IMR-90 (cell line): ENCODE measurements at regions not wholly inside any gene's neighbourhood (a gene's known extent, or its start where the extent isn't known, plus 50 kb on each side); places are given as distances from the start of the nearest gene placed in this dataset.

Experiments used
- ATAC-seq: fragments of 200-7000 bp; cut with Tn5 transposase; 2 replicates; pipeline ENCODE4 v1.9.1; 2020; ENCODE audit warnings: low read depth, mild to moderate bottlenecking, moderate library complexity
- BruUV-seq: library from RNA; stranded (reverse); fragments of 400-500 nt; replicated peaks from 2 replicates; lab custom pipeline; 2021; lab: Mats Ljungman, UMichigan
- CTCF ChIA-PET: fragments of 300-600 bp; formaldehyde crosslinking; extraction: SDS; loops from one replicate; lab custom pipeline; 2021; ENCODE audit warnings: antibody characterized with exemption; lab: Yijun Ruan, JAX
- POLR2A ChIA-PET: fragments of 300-600 bp; sonication (Branson Sonifier 250); formaldehyde crosslinking; loops from one replicate; lab custom pipeline; 2022; ENCODE audit warnings: antibody characterized with exemption; ENCODE audit not compliant: unreplicated experiment; lab: Charles Lee
- DNase-seq: peaks from one replicate; pipeline ENCODE4 v3.0.0; 2013
- H2AFZ ChIP-seq: replicated peaks from 2 replicates; pipeline ENCODE3; 2013; ENCODE audit warnings: low read length, mild to moderate bottlenecking; ENCODE audit not compliant: poor library complexity
- H2AK5ac ChIP-seq: 2 replicates; pipeline ENCODE4 v1.6.1; 2013; ENCODE audit warnings: low read depth, low read length, inconsistent platforms
- H2AK9ac ChIP-seq: replicated peaks from 2 replicates; pipeline ENCODE3; 2013; ENCODE audit warnings: mild to moderate bottlenecking, low read depth, low read length, moderate library complexity; ENCODE audit not compliant: poor library complexity
- H2BK120ac ChIP-seq: 2 replicates; pipeline ENCODE4 v1.6.1; 2013; ENCODE audit warnings: low read depth, low read length, inconsistent platforms
- H2BK15ac ChIP-seq: 3 replicates; pipeline ENCODE4 v1.6.1; 2013; ENCODE audit warnings: low read depth, low read length, inconsistent platforms
- H2BK20ac ChIP-seq: 2 replicates; pipeline ENCODE4 v1.6.1; 2013; ENCODE audit warnings: low read depth, mild to moderate bottlenecking, inconsistent platforms, low read length, moderate library complexity
- H2BK5ac ChIP-seq: 2 replicates; pipeline ENCODE4 v1.6.1; 2013; ENCODE audit warnings: mild to moderate bottlenecking, low read depth, low read length, inconsistent platforms; ENCODE audit not compliant: poor library complexity, severe bottlenecking
- H3K14ac ChIP-seq: replicated peaks from 2 replicates; pipeline ENCODE4 v1.6.1; 2013; ENCODE audit warnings: low read depth, low read length, inconsistent platforms
- H3K18ac ChIP-seq: 2 replicates; pipeline ENCODE4 v1.6.1; 2013; ENCODE audit warnings: low read depth, low read length, control low read depth
- H3K23ac ChIP-seq: 2 replicates; pipeline ENCODE4 v1.6.1; 2013; ENCODE audit warnings: low read depth, low read length, inconsistent platforms
- H3K27ac ChIP-seq: 2 replicates; pipeline ENCODE4 v1.5.1; 2013; ENCODE audit warnings: mild to moderate bottlenecking, control low read depth, low read length; ENCODE audit not compliant: insufficient read depth
- H3K27me3 ChIP-seq: 2 replicates; pipeline ENCODE4 v1.6.1; 2013; ENCODE audit warnings: low read length; ENCODE audit not compliant: control insufficient read depth, insufficient read depth
- H3K36me3 ChIP-seq: 2 replicates; pipeline ENCODE4 v1.6.1; 2013; ENCODE audit warnings: low read length, mixed read lengths; ENCODE audit not compliant: control insufficient read depth, insufficient read depth
- H3K4ac ChIP-seq: 2 replicates; pipeline ENCODE4 v1.6.1; 2013; ENCODE audit warnings: low read depth, low read length, inconsistent platforms
- H3K4me1 ChIP-seq: 2 replicates; pipeline ENCODE4 v1.6.1; 2013; ENCODE audit warnings: low read length, mixed read lengths; ENCODE audit not compliant: control insufficient read depth, insufficient read depth
- H3K4me2 ChIP-seq: 2 replicates; pipeline ENCODE4 v1.6.1; 2013; ENCODE audit warnings: low read depth, mild to moderate bottlenecking, control low read depth, low read length, moderate library complexity
- H3K4me3 ChIP-seq: 2 replicates; pipeline ENCODE4 v1.5.1; 2013; ENCODE audit warnings: low read depth, mild to moderate bottlenecking, control low read depth, low read length, moderate library complexity; ENCODE audit not compliant: insufficient read depth
- H3K56ac ChIP-seq: 2 replicates; pipeline ENCODE4 v1.6.1; 2013; ENCODE audit warnings: low read length, inconsistent platforms; ENCODE audit not compliant: insufficient read depth; ENCODE audit errors: extremely low read depth
- H3K79me1 ChIP-seq, 2 experiments: 2 replicates each; pipeline ENCODE4 v1.6.1; 2013; ENCODE audit warnings: low read length in 2 of 2, inconsistent platforms in 1 of 2, low read depth in 1 of 2
- H3K9ac ChIP-seq: 2 replicates; pipeline ENCODE4 v1.6.1; 2013; ENCODE audit warnings: low read depth, low read length, control low read depth
- H3K9me1 ChIP-seq: 2 replicates; pipeline ENCODE4 v1.6.1; 2013; ENCODE audit warnings: low read length, inconsistent platforms; ENCODE audit not compliant: insufficient read depth
- H3K9me3 ChIP-seq: 2 replicates; pipeline ENCODE4 v1.6.1; 2013; ENCODE audit warnings: low read length; ENCODE audit not compliant: control insufficient read depth, insufficient read depth
- H4K20me1 ChIP-seq: 2 replicates; pipeline ENCODE4 v1.6.1; 2013; ENCODE audit warnings: low read length, inconsistent platforms; ENCODE audit not compliant: insufficient read depth
- H4K5ac ChIP-seq: 2 replicates; pipeline ENCODE4 v1.6.1; 2013; ENCODE audit warnings: mild to moderate bottlenecking, low read depth, low read length, control low read depth
- H4K8ac ChIP-seq, 2 experiments: 2 replicates each; pipeline ENCODE4 v1.6.1; 2013; ENCODE audit warnings: low read depth in 2 of 2, low read length in 2 of 2, control low read depth in 1 of 2, inconsistent platforms in 1 of 2
- H4K91ac ChIP-seq: 2 replicates; pipeline ENCODE4 v1.6.1; 2013; ENCODE audit warnings: low read depth, low read length, inconsistent platforms; ENCODE audit not compliant: insufficient read depth
- BHLHE40 ChIP-seq: fragments of 150-350 bp; IDR thresholded peaks from 2 replicates; pipeline ENCODE4 v1.6.1; 2016; ENCODE audit warnings: mild to moderate bottlenecking, low read depth, low read length
- CEBPB ChIP-seq: IDR thresholded peaks from 2 replicates; pipeline ENCODE4 v1.6.1; 2012; ENCODE audit warnings: low read depth, low read length, improper control_type of control experiment
- CHD1 ChIP-seq: IDR thresholded peaks from 2 replicates; pipeline ENCODE4 v1.6.1; 2012; ENCODE audit warnings: low read depth, low read length, improper control_type of control experiment
- FOS ChIP-seq: fragments of 150-350 bp; IDR thresholded peaks from 2 replicates; pipeline ENCODE4 v1.6.1; 2016; ENCODE audit warnings: low read depth, low read length
- MAFK ChIP-seq: IDR thresholded peaks from 2 replicates; pipeline ENCODE4 v1.6.1; 2012; ENCODE audit warnings: low read depth, low read length, improper control_type of control experiment
- MAZ ChIP-seq: IDR thresholded peaks from 2 replicates; pipeline ENCODE4 v1.6.1; 2012; ENCODE audit warnings: low read depth, mild to moderate bottlenecking, low read length, improper control_type of control experiment, moderate library complexity, borderline replicate concordance
- MXI1 ChIP-seq: IDR thresholded peaks from 2 replicates; pipeline ENCODE4 v1.6.1; 2012; ENCODE audit warnings: low read depth, mild to moderate bottlenecking, low read length, moderate library complexity, borderline replicate concordance
- NFE2L2 ChIP-seq: fragments of 150-350 bp; IDR thresholded peaks from 2 replicates; pipeline ENCODE4 v1.6.1; 2016; ENCODE audit warnings: low read depth, mild to moderate bottlenecking, low read length
- POLR2A ChIP-seq: IDR thresholded peaks from 2 replicates; pipeline ENCODE4 v1.6.1; 2012; ENCODE audit warnings: mild to moderate bottlenecking, low read depth, low read length
- RAD21 ChIP-seq: IDR thresholded peaks from 2 replicates; pipeline ENCODE4 v1.6.1; 2012; ENCODE audit warnings: low read length, improper control_type of control experiment
- RCOR1 ChIP-seq: IDR thresholded peaks from 2 replicates; pipeline ENCODE4 v1.6.1; 2012; ENCODE audit warnings: mild to moderate bottlenecking, low read length, improper control_type of control experiment; ENCODE audit not compliant: insufficient replicate concordance
- RFX5 ChIP-seq: IDR thresholded peaks from 2 replicates; pipeline ENCODE4 v1.8.0; 2012; ENCODE audit warnings: low read depth, mild to moderate bottlenecking, low read length, moderate library complexity
- SMC3 ChIP-seq: fragments of 150-350 bp; IDR thresholded peaks from 2 replicates; pipeline ENCODE4 v1.6.1; 2016; ENCODE audit warnings: low read depth, mild to moderate bottlenecking, antibody characterized with exemption, low read length, moderate library complexity
- WGBS, 2 experiments: methylation state at CpG; one replicate each; pipeline versions ENCODE4 v1.1.5 to v1.1.7; 2013; ENCODE audit warnings: missing lambda C conversion rate in 2 of 2; ENCODE audit not compliant: insufficient read length in 1 of 2; ENCODE audit errors: extremely low coverage in 2 of 2; 5-methylcytosine and 5-hydroxymethylcytosine counted together
- dilution Hi-C: fragments of 300-500 bp; cut with HindIII; formaldehyde crosslinking; loops from one replicate; pipeline ENCODE4 v1.14.3; 2018; ENCODE audit warnings: low sequenced_read_pairs; ENCODE audit not compliant: unreplicated experiment
- in situ Hi-C: fragments of 300-500 bp; cut with MboI; formaldehyde crosslinking; loops from 3 replicates; pipeline ENCODE4 v1.14.3; 2019; ENCODE audit warnings: low sequenced_read_pairs, inconsistent platforms, mixed read lengths
- intact Hi-C: fragments of 100-400 bp; cut with micrococcal nuclease; formaldehyde crosslinking; loops from 2 replicates; pipeline ENCODE4 v1.10.0; 2022
- TF ChIP-seq, protein P1 (sequence below): fragments of 150-350 bp; IDR thresholded peaks from 2 replicates; pipeline ENCODE4 v1.6.1; 2016; ENCODE audit warnings: low read depth, mild to moderate bottlenecking, low read length, moderate library complexity, borderline replicate concordance
- TF ChIP-seq, protein P2 (sequence below): conservative IDR thresholded peaks from 2 replicates; pipeline ENCODE4 v1.5.1; 2012; ENCODE audit warnings: mild to moderate bottlenecking, low read depth, low read length, improper control_type of control experiment
- TF ChIP-seq, protein P3 (sequence below): fragments of 150-350 bp; IDR thresholded peaks from 2 replicates; pipeline ENCODE4 v1.6.1; 2017; ENCODE audit warnings: mild to moderate bottlenecking, antibody characterized with exemption, low read length, low read depth

DNA sequence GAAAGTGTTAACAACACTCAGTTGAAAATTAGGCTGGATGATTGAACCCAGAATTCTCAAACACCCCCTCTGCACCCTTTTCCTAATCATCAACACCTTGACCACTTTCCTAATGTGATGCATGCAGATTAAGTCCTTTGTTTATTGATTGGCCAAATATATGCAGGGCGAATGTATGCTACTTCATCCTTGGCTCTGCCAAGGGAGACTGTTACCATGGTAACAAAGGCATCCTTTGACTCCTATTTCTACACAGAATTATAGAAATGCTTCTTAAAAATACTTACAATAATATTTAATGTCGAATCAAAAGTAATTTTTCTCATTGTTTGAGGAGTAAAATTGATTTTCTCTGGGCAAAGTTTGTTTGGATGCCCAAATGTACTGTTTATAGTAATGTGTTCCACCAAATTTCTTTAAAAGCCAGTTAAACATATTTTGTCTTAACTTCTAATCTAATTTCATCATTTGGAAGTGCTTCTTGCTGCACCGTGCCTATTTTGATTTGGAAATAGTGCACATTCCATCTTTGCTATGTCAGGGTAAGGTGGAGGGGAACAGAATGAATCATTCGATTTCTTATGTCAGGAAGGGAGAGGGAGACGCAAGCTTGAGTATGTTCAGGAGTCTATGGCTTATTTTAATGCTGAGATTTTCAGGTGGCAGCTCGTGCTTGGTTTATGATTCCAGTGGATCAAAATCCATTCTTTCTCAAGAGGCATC lies 1384.3 kb upstream of the WWC1 start:
- WGBS, 2 experiments: 35% methylated on average over 2 of the region's 6 CpGs; no CpG with 5 or more reads in 1 of the 2 experiments
- TF ChIP-seq MAZ (no peak), POLR2A (no peak), RAD21 (no peak), SMC3 (no peak), FOS (no peak), MAFK (no peak), NFE2L2 (no peak), BHLHE40 (no peak), RCOR1 (no peak), CEBPB (no peak), RFX5 (no peak), CHD1 (no peak), MXI1 (no peak)
- TF ChIP-seq, protein P1, sequence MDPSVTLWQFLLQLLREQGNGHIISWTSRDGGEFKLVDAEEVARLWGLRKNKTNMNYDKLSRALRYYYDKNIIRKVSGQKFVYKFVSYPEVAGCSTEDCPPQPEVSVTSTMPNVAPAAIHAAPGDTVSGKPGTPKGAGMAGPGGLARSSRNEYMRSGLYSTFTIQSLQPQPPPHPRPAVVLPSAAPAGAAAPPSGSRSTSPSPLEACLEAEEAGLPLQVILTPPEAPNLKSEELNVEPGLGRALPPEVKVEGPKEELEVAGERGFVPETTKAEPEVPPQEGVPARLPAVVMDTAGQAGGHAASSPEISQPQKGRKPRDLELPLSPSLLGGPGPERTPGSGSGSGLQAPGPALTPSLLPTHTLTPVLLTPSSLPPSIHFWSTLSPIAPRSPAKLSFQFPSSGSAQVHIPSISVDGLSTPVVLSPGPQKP: no peak
- TF ChIP-seq, protein P2, sequence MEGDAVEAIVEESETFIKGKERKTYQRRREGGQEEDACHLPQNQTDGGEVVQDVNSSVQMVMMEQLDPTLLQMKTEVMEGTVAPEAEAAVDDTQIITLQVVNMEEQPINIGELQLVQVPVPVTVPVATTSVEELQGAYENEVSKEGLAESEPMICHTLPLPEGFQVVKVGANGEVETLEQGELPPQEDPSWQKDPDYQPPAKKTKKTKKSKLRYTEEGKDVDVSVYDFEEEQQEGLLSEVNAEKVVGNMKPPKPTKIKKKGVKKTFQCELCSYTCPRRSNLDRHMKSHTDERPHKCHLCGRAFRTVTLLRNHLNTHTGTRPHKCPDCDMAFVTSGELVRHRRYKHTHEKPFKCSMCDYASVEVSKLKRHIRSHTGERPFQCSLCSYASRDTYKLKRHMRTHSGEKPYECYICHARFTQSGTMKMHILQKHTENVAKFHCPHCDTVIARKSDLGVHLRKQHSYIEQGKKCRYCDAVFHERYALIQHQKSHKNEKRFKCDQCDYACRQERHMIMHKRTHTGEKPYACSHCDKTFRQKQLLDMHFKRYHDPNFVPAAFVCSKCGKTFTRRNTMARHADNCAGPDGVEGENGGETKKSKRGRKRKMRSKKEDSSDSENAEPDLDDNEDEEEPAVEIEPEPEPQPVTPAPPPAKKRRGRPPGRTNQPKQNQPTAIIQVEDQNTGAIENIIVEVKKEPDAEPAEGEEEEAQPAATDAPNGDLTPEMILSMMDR: no peak
- TF ChIP-seq, protein P3, sequence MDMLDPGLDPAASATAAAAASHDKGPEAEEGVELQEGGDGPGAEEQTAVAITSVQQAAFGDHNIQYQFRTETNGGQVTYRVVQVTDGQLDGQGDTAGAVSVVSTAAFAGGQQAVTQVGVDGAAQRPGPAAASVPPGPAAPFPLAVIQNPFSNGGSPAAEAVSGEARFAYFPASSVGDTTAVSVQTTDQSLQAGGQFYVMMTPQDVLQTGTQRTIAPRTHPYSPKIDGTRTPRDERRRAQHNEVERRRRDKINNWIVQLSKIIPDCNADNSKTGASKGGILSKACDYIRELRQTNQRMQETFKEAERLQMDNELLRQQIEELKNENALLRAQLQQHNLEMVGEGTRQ: no peak
- Histone ChIP-seq H2BK20ac (no peak overlapping the region), H3K4me3 (no peak overlapping the region), H2BK120ac (no peak overlapping the region), H2AK9ac (no peak overlapping the region), H3K4me2 (no peak overlapping the region), H2BK15ac (no peak overlapping the region), H3K23ac (no peak overlapping the region), H4K8ac (no peak overlapping the region), H4K91ac (no peak overlapping the region), H2AFZ (no peak overlapping the region), H4K5ac (no peak overlapping the region), H3K9me3 (peaks cover 8% of the 10 kb centered on the region), H3K79me1 (no peaks in the 10 kb centered on the region), H3K27ac (no peak overlapping the region), H3K36me3 (no peaks in the 10 kb centered on the region), H2AK5ac (no peak overlapping the region), H4K20me1 (no peaks in the 10 kb centered on the region), H3K9me1 (no peaks in the 10 kb centered on the region), H3K18ac (no peak overlapping the region), H3K56ac (no peak overlapping the region), H3K9ac (no peak overlapping the region), H3K4ac (no peak overlapping the region), H3K27me3 (no peaks in the 10 kb centered on the region), H3K14ac (no peak overlapping the region), H3K4me1 (no peaks in the 10 kb centered on the region), H2BK5ac (no peak overlapping the region)
- no TSS peak for BruUV-seq
- in situ Hi-C loops: no loop called here
- DNase-seq (no peak), ATAC-seq (no peak)
- dilution Hi-C loops: no loop called here
- intact Hi-C loops: no loop called here
- ChIA-PET CTCF (no interaction called here), POLR2A (no interaction called here)
